ENCODE measurements at regions not wholly inside any gene's neighbourhood (a gene's known extent, or its start where the extent isn't known, plus 50 kb on each side); places are given as distances from the start of the nearest gene placed in this dataset.

DNA sequence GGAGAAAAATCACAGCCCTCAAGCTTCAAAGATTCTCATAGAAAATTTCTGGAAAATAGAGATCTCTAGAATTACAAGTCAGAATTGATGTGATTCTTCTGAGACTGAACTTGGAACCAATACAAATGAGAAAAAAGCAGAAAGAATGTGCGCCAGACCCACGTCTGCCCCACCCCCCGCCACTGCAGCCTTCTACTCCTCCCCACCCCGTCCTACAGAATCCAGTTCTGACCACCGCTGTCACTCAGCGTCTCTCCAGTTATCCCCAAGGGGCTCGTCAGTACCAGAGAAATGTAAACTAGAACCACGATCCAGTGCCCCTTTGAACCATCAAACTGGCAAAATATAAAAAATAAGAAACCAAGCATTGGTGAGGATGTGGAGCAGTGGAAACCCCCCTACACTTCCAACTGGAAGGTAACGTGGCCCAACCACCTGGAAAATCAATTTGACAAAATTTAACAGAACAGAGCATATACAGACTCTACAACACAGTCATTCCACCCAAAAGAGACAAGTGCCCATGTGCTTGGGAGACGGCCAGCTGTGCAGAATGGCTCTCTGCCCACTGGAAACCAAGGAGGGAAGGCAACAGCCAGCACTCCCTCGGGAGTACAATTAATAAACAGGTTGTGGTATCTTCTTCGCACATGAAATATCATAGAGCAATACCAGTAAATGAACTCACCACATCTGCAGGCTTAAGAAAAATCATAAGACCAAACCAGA is 397.9 kb downstream of the TNS3 start:
- TF ChIP-seq, protein P1, sequence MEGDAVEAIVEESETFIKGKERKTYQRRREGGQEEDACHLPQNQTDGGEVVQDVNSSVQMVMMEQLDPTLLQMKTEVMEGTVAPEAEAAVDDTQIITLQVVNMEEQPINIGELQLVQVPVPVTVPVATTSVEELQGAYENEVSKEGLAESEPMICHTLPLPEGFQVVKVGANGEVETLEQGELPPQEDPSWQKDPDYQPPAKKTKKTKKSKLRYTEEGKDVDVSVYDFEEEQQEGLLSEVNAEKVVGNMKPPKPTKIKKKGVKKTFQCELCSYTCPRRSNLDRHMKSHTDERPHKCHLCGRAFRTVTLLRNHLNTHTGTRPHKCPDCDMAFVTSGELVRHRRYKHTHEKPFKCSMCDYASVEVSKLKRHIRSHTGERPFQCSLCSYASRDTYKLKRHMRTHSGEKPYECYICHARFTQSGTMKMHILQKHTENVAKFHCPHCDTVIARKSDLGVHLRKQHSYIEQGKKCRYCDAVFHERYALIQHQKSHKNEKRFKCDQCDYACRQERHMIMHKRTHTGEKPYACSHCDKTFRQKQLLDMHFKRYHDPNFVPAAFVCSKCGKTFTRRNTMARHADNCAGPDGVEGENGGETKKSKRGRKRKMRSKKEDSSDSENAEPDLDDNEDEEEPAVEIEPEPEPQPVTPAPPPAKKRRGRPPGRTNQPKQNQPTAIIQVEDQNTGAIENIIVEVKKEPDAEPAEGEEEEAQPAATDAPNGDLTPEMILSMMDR (IDR thresholded peaks at IDR 0.05; ENCODE audit: control extremely low read depth in 1 of 3, insufficient read depth in 1 of 3, low read depth in 1 of 3, low read length in 3 of 3) = no peak
- TF ChIP-seq SIRT6 (IDR thresholded peaks at IDR 0.05; ENCODE audit: low read length) (no peak), POLR2A (IDR thresholded peaks at IDR 0.05; ENCODE audit: control extremely low read depth in 1 of 2, low read depth in 2 of 2, low read length in 2 of 2) (no peak), PHF8 (conservative IDR thresholded peaks at IDR 0.05; ENCODE audit: low read depth, low read length) (no peak), SP1 (IDR thresholded peaks at IDR 0.05; ENCODE audit: low read depth, low read length) (no peak), CHD2 (IDR thresholded peaks at IDR 0.05; ENCODE audit: low read length) (no peak), BACH1 (IDR thresholded peaks at IDR 0.05; ENCODE audit: low read length) (no peak), JUND (IDR thresholded peaks at IDR 0.05; ENCODE audit: low read length) (no peak), SIN3A (conservative IDR thresholded peaks at IDR 0.05 in 1 of 2, IDR thresholded peaks at IDR 0.05 in 1 of 2; ENCODE audit: low read depth in 1 of 2, low read length in 2 of 2) (no peak), ZNF274 (IDR thresholded peaks at IDR 0.05; ENCODE audit: borderline replicate concordance, extremely low read depth, low read length) (no peak), TEAD4 (IDR thresholded peaks at IDR 0.05; ENCODE audit: low read depth, low read length) (no peak), TCF12 (IDR thresholded peaks at IDR 0.05; ENCODE audit: low read depth, low read length) (no peak), CBX8 (IDR thresholded peaks at IDR 0.05; ENCODE audit: borderline replicate concordance, low read depth, low read length) (no peak)
- TF ChIP-seq, protein P2, sequence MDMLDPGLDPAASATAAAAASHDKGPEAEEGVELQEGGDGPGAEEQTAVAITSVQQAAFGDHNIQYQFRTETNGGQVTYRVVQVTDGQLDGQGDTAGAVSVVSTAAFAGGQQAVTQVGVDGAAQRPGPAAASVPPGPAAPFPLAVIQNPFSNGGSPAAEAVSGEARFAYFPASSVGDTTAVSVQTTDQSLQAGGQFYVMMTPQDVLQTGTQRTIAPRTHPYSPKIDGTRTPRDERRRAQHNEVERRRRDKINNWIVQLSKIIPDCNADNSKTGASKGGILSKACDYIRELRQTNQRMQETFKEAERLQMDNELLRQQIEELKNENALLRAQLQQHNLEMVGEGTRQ (IDR thresholded peaks at IDR 0.05; ENCODE audit: low read length) = no peak

Data from H1 (cell line).